NB4 (cell line): ENCODE measurements at regions not wholly inside any gene's neighbourhood (a gene's known extent, or its start where the extent isn't known, plus 50 kb on each side); places are given as distances from the start of the nearest gene placed in this dataset.

Experiments
- CTCF ChIP-seq: IDR thresholded peaks from one replicate; pipeline ENCODE4 v1.5.1; 2012; ENCODE audit warnings: low read depth, low read length
- MAX ChIP-seq: IDR thresholded peaks from 2 replicates; pipeline ENCODE4 v1.6.1; 2011; ENCODE audit warnings: low read depth, low read length
- MYC ChIP-seq: IDR thresholded peaks from 2 replicates; pipeline ENCODE4 v1.6.1; 2011; ENCODE audit warnings: low read depth, low read length
- POLR2A ChIP-seq: IDR thresholded peaks from 2 replicates; pipeline ENCODE4 v1.6.1; 2011; ENCODE audit warnings: mild to moderate bottlenecking; ENCODE audit not compliant: insufficient read length; ENCODE audit errors: extremely low read depth

GRCh38 chr1:192724670-192725069, 84.2 kb upstream of the RGS2 start:
- TF ChIP-seq POLR2A (no peak), MAX (no peak), CTCF (no peak), MYC (no peak)
